MM.1S (cell line): ENCODE measurements at regions not wholly inside any gene's neighbourhood (a gene's known extent, or its start where the extent isn't known, plus 50 kb on each side); places are given as distances from the start of the nearest gene placed in this dataset.

Experiments
- EZH2phosphoT487 ChIP-seq: fragments of 300-600 bp; sonication (generic); IDR thresholded peaks from 2 replicates; pipeline ENCODE4 v1.6.1; 2018; ENCODE audit warnings: antibody characterized with exemption, low read length
- TF ChIP-seq, protein P1 (sequence below): fragments of 300-600 bp; sonication (generic); IDR thresholded peaks from 2 replicates; pipeline ENCODE4 v1.5.1; 2016; ENCODE audit warnings: antibody characterized with exemption, low read length, mixed read lengths

- TF ChIP-seq EZH2phosphoT487, result no peak
- TF ChIP-seq, protein P1, sequence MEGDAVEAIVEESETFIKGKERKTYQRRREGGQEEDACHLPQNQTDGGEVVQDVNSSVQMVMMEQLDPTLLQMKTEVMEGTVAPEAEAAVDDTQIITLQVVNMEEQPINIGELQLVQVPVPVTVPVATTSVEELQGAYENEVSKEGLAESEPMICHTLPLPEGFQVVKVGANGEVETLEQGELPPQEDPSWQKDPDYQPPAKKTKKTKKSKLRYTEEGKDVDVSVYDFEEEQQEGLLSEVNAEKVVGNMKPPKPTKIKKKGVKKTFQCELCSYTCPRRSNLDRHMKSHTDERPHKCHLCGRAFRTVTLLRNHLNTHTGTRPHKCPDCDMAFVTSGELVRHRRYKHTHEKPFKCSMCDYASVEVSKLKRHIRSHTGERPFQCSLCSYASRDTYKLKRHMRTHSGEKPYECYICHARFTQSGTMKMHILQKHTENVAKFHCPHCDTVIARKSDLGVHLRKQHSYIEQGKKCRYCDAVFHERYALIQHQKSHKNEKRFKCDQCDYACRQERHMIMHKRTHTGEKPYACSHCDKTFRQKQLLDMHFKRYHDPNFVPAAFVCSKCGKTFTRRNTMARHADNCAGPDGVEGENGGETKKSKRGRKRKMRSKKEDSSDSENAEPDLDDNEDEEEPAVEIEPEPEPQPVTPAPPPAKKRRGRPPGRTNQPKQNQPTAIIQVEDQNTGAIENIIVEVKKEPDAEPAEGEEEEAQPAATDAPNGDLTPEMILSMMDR, result no peak
Measured at GRCh38 chr13:91032104-91032503, 315.4 kb upstream of the MIR17HG start.
